Natural killer cell (primary cell): ENCODE measurements at regions not wholly inside any gene's neighbourhood (a gene's known extent, or its start where the extent isn't known, plus 50 kb on each side); places are given as distances from the start of the nearest gene placed in this dataset.

ENCODE experiments used
- ATAC-seq, 3 donors: fragments of 150-1000 bp in 2 of 3; fragments of 200-7000 bp in 1 of 3; cut with Tn5 transposase; 1 replicate in 1 of 3; 2 replicates in 2 of 3; pipeline ENCODE4 v1.10.0; 2021; ENCODE audit warnings: mild to moderate bottlenecking in 2 of 3, moderate library complexity in 2 of 3
- DNase-seq, 2 donors: peaks; one replicate each; pipeline versions ENCODE4 v3.0.0 to v3.0.0-alpha.2; 2013 to 2021; ENCODE audit warnings: mixed read lengths in 1 of 2
- H3K27ac ChIP-seq: one replicate; pipeline ENCODE4 v1.5.1; 2013; ENCODE audit warnings: mild to moderate bottlenecking, low read length
- H3K27me3 ChIP-seq: one replicate; pipeline ENCODE4 v1.6.1; 2013; ENCODE audit warnings: low read length; ENCODE audit not compliant: control insufficient read depth, insufficient read depth
- H3K36me3 ChIP-seq: one replicate; pipeline ENCODE4 v1.6.1; 2013; ENCODE audit warnings: low read length; ENCODE audit not compliant: control insufficient read depth, insufficient read depth
- H3K4me1 ChIP-seq: one replicate; pipeline ENCODE4 v1.6.1; 2013; ENCODE audit warnings: low read length; ENCODE audit not compliant: control insufficient read depth, insufficient read depth
- H3K4me3 ChIP-seq: one replicate; pipeline ENCODE4 v1.5.1; 2013; ENCODE audit warnings: low read length
- H3K9me3 ChIP-seq: one replicate; pipeline ENCODE4 v1.6.1; 2013; ENCODE audit warnings: low read length; ENCODE audit not compliant: control insufficient read depth, insufficient read depth
- H3K27ac Mint-ChIP-seq, 2 donors: one replicate each; pipeline ENCODE4 v1.8.0; 2022; ENCODE audit warnings: mild to moderate bottlenecking in 2 of 2, mixed read lengths in 2 of 2, moderate library complexity in 1 of 2
- H3K27me3 Mint-ChIP-seq, 2 donors: one replicate each; pipeline ENCODE4 v1.8.0; 2022; ENCODE audit warnings: low read depth in 2 of 2, mixed read lengths in 2 of 2
- H3K36me3 Mint-ChIP-seq: one replicate; pipeline ENCODE4 v1.8.0; 2022; ENCODE audit warnings: mixed read lengths
- H3K4me1 Mint-ChIP-seq, 2 donors: one replicate each; pipeline ENCODE4 v1.8.0; 2022; ENCODE audit warnings: mixed read lengths in 2 of 2
- H3K4me3 Mint-ChIP-seq: one replicate; pipeline ENCODE4 v1.8.0; 2022; ENCODE audit warnings: mild to moderate bottlenecking, moderate library complexity, mixed read lengths
- H3K9me3 Mint-ChIP-seq, 2 donors: one replicate each; pipeline ENCODE4 v1.8.0; 2022; ENCODE audit warnings: mixed read lengths in 2 of 2
- CTCF ChIP-seq: fragments of 200-600 bp; IDR thresholded peaks from one replicate; pipeline ENCODE4 v1.8.0; 2022; ENCODE audit warnings: antibody characterized with exemption
- WGBS: methylation state at CpG from one replicate; pipeline ENCODE4 v1.1.7; 2013; ENCODE audit warnings: missing lambda C conversion rate; ENCODE audit not compliant: insufficient coverage; 5-methylcytosine and 5-hydroxymethylcytosine counted together
- intact Hi-C: fragments of 100-400 bp; cut with micrococcal nuclease; formaldehyde crosslinking; loops from one replicate; pipeline ENCODE4 v1.14.2; 2022

GRCh38 chr13:84609716-84610115 lies 727.4 kb upstream of the SLITRK1 start:
- H3K4me1 ChIP-seq: no peaks in the 10 kb centered on the region
- no peak for TF ChIP-seq CTCF
- H3K27ac ChIP-seq: no peak overlapping the region
- ATAC-seq (no peak), DNase-seq (no peak)
- no peaks in the 10 kb centered on the region for H3K27me3 ChIP-seq
- H3K36me3 Mint-ChIP-seq: no peaks in the 10 kb centered on the region
- intact Hi-C loops: no loop called here
- H3K36me3 ChIP-seq: no peaks in the 10 kb centered on the region
- peaks cover 4 to 18% of the 10 kb centered on the region in 2 donors for H3K9me3 Mint-ChIP-seq
- no peak overlapping the region for H3K4me3 Mint-ChIP-seq
- H3K27me3 Mint-ChIP-seq: no peaks in the 10 kb centered on the region
- no peaks in the 10 kb centered on the region for H3K4me1 Mint-ChIP-seq
- WGBS: no CpG with 5 or more reads among the region's 1 CpG
- H3K9me3 ChIP-seq: peaks cover 11% of the 10 kb centered on the region
- H3K4me3 ChIP-seq: no peak overlapping the region
- H3K27ac Mint-ChIP-seq: no peak overlapping the region

GRCh38 chr13:84607261-84608013 lies 725.2 kb upstream of the SLITRK1 start:
- Mint-ChIP-seq H3K27ac (no peak overlapping the region), H3K4me1 (no peaks in the 10 kb centered on the region), H3K9me3 (peaks cover 10 to 25% of the 10 kb centered on the region in 2 donors), H3K36me3 (no peaks in the 10 kb centered on the region), H3K27me3 (no peaks in the 10 kb centered on the region), H3K4me3 (no peak overlapping the region)
- H3K27me3 ChIP-seq: no peaks in the 10 kb centered on the region
- H3K4me1 ChIP-seq: no peaks in the 10 kb centered on the region
- H3K36me3 ChIP-seq: no peaks in the 10 kb centered on the region
- intact Hi-C loops: no loop called here
- H3K4me3 ChIP-seq: no peak overlapping the region
- 69% methylated on average over 4 of the region's 5 CpGs for WGBS
- H3K27ac ChIP-seq: no peak overlapping the region
- ATAC-seq: no peak
- peaks cover 11% of the 10 kb centered on the region for H3K9me3 ChIP-seq
- no peak for DNase-seq
- TF ChIP-seq CTCF: no peak

- H3K4me1 Mint-ChIP-seq: no peaks in the 10 kb centered on the region
- no peak for TF ChIP-seq CTCF
- Histone ChIP-seq H3K27me3 (no peaks in the 10 kb centered on the region), H3K36me3 (no peaks in the 10 kb centered on the region), H3K4me1 (no peaks in the 10 kb centered on the region), H3K9me3 (peaks cover 11% of the 10 kb centered on the region), H3K27ac (no peak overlapping the region), H3K4me3 (no peak overlapping the region)
- ATAC-seq: no peak
- no peak overlapping the region for H3K4me3 Mint-ChIP-seq
- no peaks in the 10 kb centered on the region for H3K36me3 Mint-ChIP-seq
- no peaks in the 10 kb centered on the region for H3K27me3 Mint-ChIP-seq
- H3K27ac Mint-ChIP-seq: no peak overlapping the region
- intact Hi-C loops: no loop called here
- DNase-seq: no peak
- H3K9me3 Mint-ChIP-seq: peaks cover 7 to 21% of the 10 kb centered on the region in 2 donors
Measured at GRCh38 chr13:84606616-84607015, 724.3 kb upstream of the SLITRK1 start.

GRCh38 chr13:84605927-84606326 lies 723.7 kb upstream of the SLITRK1 start:
- no peak overlapping the region for H3K27ac Mint-ChIP-seq
- Histone ChIP-seq H3K9me3 (peaks cover 11% of the 10 kb centered on the region), H3K36me3 (no peaks in the 10 kb centered on the region), H3K27me3 (no peaks in the 10 kb centered on the region), H3K27ac (no peak overlapping the region), H3K4me3 (no peak overlapping the region), H3K4me1 (no peaks in the 10 kb centered on the region)
- H3K4me3 Mint-ChIP-seq: no peak overlapping the region
- TF ChIP-seq CTCF: no peak
- DNase-seq (no peak), ATAC-seq (no peak)
- H3K36me3 Mint-ChIP-seq: no peaks in the 10 kb centered on the region
- WGBS: 87% methylated on average over 3 of the region's 3 CpGs
- no peaks in the 10 kb centered on the region for H3K27me3 Mint-ChIP-seq
- intact Hi-C loops: no loop called here
- H3K9me3 Mint-ChIP-seq: peaks cover 7 to 20% of the 10 kb centered on the region in 2 donors
- no peaks in the 10 kb centered on the region for H3K4me1 Mint-ChIP-seq
